ENCODE measurements at regions not wholly inside any gene's neighbourhood (a gene's known extent, or its start where the extent isn't known, plus 50 kb on each side); places are given as distances from the start of the nearest gene placed in this dataset.
"Not testable (repeated sequence)": the region's sequence is repeated elsewhere in the genome, so short reads cannot be mapped to it uniquely, and the experiment has no call there.

DNA sequence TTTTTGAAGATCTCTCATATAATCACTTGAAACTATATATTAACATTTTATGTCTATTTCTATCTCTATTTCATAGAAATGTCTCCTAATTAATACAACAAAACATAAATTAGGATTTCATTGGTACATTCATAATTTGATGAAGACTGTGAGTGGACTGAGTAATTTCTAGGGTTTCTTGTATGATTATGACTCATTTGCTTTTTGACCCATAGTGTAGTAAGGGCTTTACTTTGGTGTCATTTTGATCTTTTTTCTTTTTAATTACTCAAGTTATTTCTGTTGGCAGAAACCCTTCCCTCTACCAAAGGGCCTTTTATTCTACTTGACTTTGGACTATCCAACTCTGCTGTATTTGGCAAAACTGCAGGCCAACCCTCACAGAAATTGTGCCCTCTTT lies 207.9 kb upstream of the MAGEB16 start:
- no peak for DNase-seq (ENCODE audit: low read depth in 2 of 2)
- no peak for TF ChIP-seq EZH2 (IDR thresholded peaks at IDR 0.05; ENCODE audit: low read length, missing control alignments)
- TF ChIP-seq, protein P1, sequence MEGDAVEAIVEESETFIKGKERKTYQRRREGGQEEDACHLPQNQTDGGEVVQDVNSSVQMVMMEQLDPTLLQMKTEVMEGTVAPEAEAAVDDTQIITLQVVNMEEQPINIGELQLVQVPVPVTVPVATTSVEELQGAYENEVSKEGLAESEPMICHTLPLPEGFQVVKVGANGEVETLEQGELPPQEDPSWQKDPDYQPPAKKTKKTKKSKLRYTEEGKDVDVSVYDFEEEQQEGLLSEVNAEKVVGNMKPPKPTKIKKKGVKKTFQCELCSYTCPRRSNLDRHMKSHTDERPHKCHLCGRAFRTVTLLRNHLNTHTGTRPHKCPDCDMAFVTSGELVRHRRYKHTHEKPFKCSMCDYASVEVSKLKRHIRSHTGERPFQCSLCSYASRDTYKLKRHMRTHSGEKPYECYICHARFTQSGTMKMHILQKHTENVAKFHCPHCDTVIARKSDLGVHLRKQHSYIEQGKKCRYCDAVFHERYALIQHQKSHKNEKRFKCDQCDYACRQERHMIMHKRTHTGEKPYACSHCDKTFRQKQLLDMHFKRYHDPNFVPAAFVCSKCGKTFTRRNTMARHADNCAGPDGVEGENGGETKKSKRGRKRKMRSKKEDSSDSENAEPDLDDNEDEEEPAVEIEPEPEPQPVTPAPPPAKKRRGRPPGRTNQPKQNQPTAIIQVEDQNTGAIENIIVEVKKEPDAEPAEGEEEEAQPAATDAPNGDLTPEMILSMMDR (conservative IDR thresholded peaks at IDR 0.05 in 1 of 2, IDR thresholded peaks at IDR 0.05 in 1 of 2; ENCODE audit: low read depth in 1 of 2, low read length in 2 of 2), result no peak
- no peak overlapping the region for H3K27ac ChIP-seq (ENCODE audit: insufficient read depth, low read length)
- H3K4me2 ChIP-seq (ENCODE audit: extremely low read depth, insufficient read depth, low read length), result no peak overlapping the region
- no peak overlapping the region for H2AFZ ChIP-seq (ENCODE audit: low read length)
- no peaks in the 10 kb centered on the region for H3K79me2 ChIP-seq (ENCODE audit: control insufficient read depth, insufficient read depth, low read length)
- H3K36me3 ChIP-seq (ENCODE audit: control insufficient read depth, insufficient read depth, low read length), result no peaks in the 10 kb centered on the region
- H3K9ac ChIP-seq (ENCODE audit: insufficient read depth, low read length), result no peak overlapping the region
- no peaks in the 10 kb centered on the region for H3K9me3 ChIP-seq (ENCODE audit: control insufficient read depth, insufficient read depth, low read depth, low read length)
- H3K27me3 ChIP-seq (ENCODE audit: control insufficient read depth, insufficient read depth, low read length), result no peaks in the 10 kb centered on the region
- no peaks in the 10 kb centered on the region for H4K20me1 ChIP-seq (ENCODE audit: control insufficient read depth, extremely low read depth, insufficient read depth, low read length)
- H3K4me3 ChIP-seq (replicated peaks in 1 of 4; ENCODE audit: control extremely low read depth in 1 of 4, insufficient read depth in 1 of 4, low read depth in 3 of 4, low read length in 4 of 4), result no peak overlapping the region
- H3K4me1 ChIP-seq (ENCODE audit: control insufficient read depth, extremely low read depth, insufficient read depth, low read length), result no peaks in the 10 kb centered on the region

DNA sequence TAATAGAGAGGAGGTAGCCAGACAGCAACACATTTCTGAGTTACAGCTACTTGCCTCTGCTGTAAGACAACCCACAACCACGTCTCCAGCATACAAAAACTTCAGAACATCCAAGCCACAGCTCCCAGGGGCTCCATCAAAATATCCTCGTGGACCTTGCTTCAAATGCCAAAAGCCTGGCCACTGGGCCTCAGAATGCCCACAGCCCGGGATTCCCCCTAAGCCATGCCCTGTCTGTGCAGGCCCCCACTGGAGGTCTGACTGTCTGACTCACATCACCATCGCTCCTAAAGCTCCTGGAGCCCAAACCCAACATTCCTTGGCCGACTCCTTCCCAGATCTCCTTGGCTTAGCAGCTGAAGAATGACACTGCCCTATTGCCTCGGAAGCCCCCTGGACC lies 186.6 kb upstream of the MAGEB16 start:
- not testable (repeated sequence) for H3K27me3 ChIP-seq (ENCODE audit: control insufficient read depth, insufficient read depth, low read length); H3K4me1 ChIP-seq (ENCODE audit: control insufficient read depth, extremely low read depth, insufficient read depth, low read length); H3K27ac ChIP-seq (ENCODE audit: insufficient read depth, low read length); H3K79me2 ChIP-seq (ENCODE audit: control insufficient read depth, insufficient read depth, low read length); H3K9ac ChIP-seq (ENCODE audit: insufficient read depth, low read length); DNase-seq (ENCODE audit: low read depth in 2 of 2); H3K36me3 ChIP-seq (ENCODE audit: control insufficient read depth, insufficient read depth, low read length); H3K9me3 ChIP-seq (ENCODE audit: control insufficient read depth, insufficient read depth, low read depth, low read length); H2AFZ ChIP-seq (ENCODE audit: low read length); H3K4me2 ChIP-seq (ENCODE audit: extremely low read depth, insufficient read depth, low read length); H4K20me1 ChIP-seq (ENCODE audit: control insufficient read depth, extremely low read depth, insufficient read depth, low read length); H3K4me3 ChIP-seq (replicated peaks in 1 of 4; ENCODE audit: control extremely low read depth in 1 of 4, insufficient read depth in 1 of 4, low read depth in 3 of 4, low read length in 4 of 4)

DNA sequence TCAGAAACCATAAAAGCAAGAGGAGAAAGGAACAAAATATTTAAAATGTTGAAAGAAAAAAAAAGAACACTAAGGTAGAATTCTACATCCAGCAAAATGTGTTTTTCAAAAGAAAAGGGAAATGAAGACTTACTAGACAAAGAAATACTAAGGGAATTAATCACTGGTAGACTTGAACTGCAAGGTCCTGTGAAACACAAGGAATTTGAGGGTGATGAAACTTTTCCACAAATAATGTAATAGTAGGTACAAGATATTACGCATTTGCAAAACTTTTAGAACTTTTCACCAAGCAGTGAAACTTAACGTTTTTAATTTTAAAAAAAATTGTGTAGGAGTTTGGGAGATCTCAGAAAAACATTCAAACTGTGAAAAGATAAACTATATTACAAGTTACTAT lies 180.3 kb upstream of the MAGEB16 start:
- H2AFZ ChIP-seq (ENCODE audit: low read length), result no peak overlapping the region
- no peaks in the 10 kb centered on the region for H3K79me2 ChIP-seq (ENCODE audit: control insufficient read depth, insufficient read depth, low read length)
- no peaks in the 10 kb centered on the region for H4K20me1 ChIP-seq (ENCODE audit: control insufficient read depth, extremely low read depth, insufficient read depth, low read length)
- H3K27me3 ChIP-seq (ENCODE audit: control insufficient read depth, insufficient read depth, low read length), result no peaks in the 10 kb centered on the region
- no peak overlapping the region for H3K4me3 ChIP-seq (replicated peaks in 1 of 4; ENCODE audit: control extremely low read depth in 1 of 4, insufficient read depth in 1 of 4, low read depth in 3 of 4, low read length in 4 of 4)
- no peak overlapping the region for H3K9ac ChIP-seq (ENCODE audit: insufficient read depth, low read length)
- no peak overlapping the region for H3K4me2 ChIP-seq (ENCODE audit: extremely low read depth, insufficient read depth, low read length)
- no peak overlapping the region for H3K27ac ChIP-seq (ENCODE audit: insufficient read depth, low read length)
- no peak for TF ChIP-seq EZH2 (IDR thresholded peaks at IDR 0.05; ENCODE audit: low read length, missing control alignments)
- TF ChIP-seq, protein P1 (conservative IDR thresholded peaks at IDR 0.05 in 1 of 2, IDR thresholded peaks at IDR 0.05 in 1 of 2; ENCODE audit: low read depth in 1 of 2, low read length in 2 of 2), result no peak
- H3K36me3 ChIP-seq (ENCODE audit: control insufficient read depth, insufficient read depth, low read length), result no peaks in the 10 kb centered on the region
- DNase-seq (ENCODE audit: low read depth in 2 of 2), result no peak
- H3K9me3 ChIP-seq (ENCODE audit: control insufficient read depth, insufficient read depth, low read depth, low read length), result no peaks in the 10 kb centered on the region
- no peaks in the 10 kb centered on the region for H3K4me1 ChIP-seq (ENCODE audit: control insufficient read depth, extremely low read depth, insufficient read depth, low read length)

DNA sequence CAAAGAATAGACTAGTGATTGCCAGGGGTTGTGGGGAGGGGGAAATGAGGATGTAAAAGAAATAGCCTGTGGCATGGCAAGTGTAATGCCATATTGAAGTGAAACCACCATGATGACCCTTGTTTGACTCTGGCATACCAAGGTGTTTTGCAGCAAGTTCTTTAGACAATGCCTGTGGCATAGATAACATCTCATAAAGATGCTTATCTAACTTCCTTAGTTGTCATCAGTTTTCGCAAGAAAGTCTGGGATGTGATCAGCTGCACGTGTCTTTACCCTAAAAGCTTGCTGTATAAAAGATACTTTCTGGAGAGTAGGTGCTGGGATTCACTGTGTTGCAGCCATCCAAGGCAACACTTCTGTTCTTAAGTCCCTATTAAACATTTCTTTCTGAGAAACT lies 176.1 kb upstream of the MAGEB16 start:
- Histone ChIP-seq H4K20me1 (ENCODE audit: control insufficient read depth, extremely low read depth, insufficient read depth, low read length) (no peaks in the 10 kb centered on the region), H3K27ac (ENCODE audit: insufficient read depth, low read length) (no peak overlapping the region), H3K4me1 (ENCODE audit: control insufficient read depth, extremely low read depth, insufficient read depth, low read length) (no peaks in the 10 kb centered on the region), H3K79me2 (ENCODE audit: control insufficient read depth, insufficient read depth, low read length) (no peaks in the 10 kb centered on the region), H3K27me3 (ENCODE audit: control insufficient read depth, insufficient read depth, low read length) (no peaks in the 10 kb centered on the region), H3K9me3 (ENCODE audit: control insufficient read depth, insufficient read depth, low read depth, low read length) (no peaks in the 10 kb centered on the region), H3K9ac (ENCODE audit: insufficient read depth, low read length) (no peak overlapping the region), H3K4me2 (ENCODE audit: extremely low read depth, insufficient read depth, low read length) (no peak overlapping the region), H3K36me3 (ENCODE audit: control insufficient read depth, insufficient read depth, low read length) (no peaks in the 10 kb centered on the region), H3K4me3 (replicated peaks in 1 of 4; ENCODE audit: control extremely low read depth in 1 of 4, insufficient read depth in 1 of 4, low read depth in 3 of 4, low read length in 4 of 4) (no peak overlapping the region), H2AFZ (ENCODE audit: low read length) (no peak overlapping the region)
- no peak for TF ChIP-seq EZH2 (IDR thresholded peaks at IDR 0.05; ENCODE audit: low read length, missing control alignments)
- TF ChIP-seq, protein P1 (conservative IDR thresholded peaks at IDR 0.05 in 1 of 2, IDR thresholded peaks at IDR 0.05 in 1 of 2; ENCODE audit: low read depth in 1 of 2, low read length in 2 of 2), result no peak
- DNase-seq (ENCODE audit: low read depth in 2 of 2), result no peak
